Ishikawa (cell line): ENCODE measurements at regions not wholly inside any gene's neighbourhood (a gene's known extent, or its start where the extent isn't known, plus 50 kb on each side); places are given as distances from the start of the nearest gene placed in this dataset.

Experiments
- CEBPB ChIP-seq: IDR thresholded peaks from 2 replicates; pipeline ENCODE4 v1.6.1; 2012
- TAF1 ChIP-seq: IDR thresholded peaks from 2 replicates; pipeline ENCODE4 v1.6.1; 2012; ENCODE audit warnings: low read depth, mild to moderate bottlenecking
- USF1 ChIP-seq: IDR thresholded peaks from 2 replicates; pipeline ENCODE4 v1.6.1; 2012

- TF ChIP-seq CEBPB (no peak), USF1 (no peak), TAF1 (no peak)
Observed at GRCh38 chr11:71341596-71341995, 89.2 kb upstream of the SHANK2 start.
